HFFc6 (cell line): ENCODE measurements at regions not wholly inside any gene's neighbourhood (a gene's known extent, or its start where the extent isn't known, plus 50 kb on each side); places are given as distances from the start of the nearest gene placed in this dataset.

ENCODE experiments used
- DNase-seq: peaks from one replicate; pipeline ENCODE4 v3.0.0-alpha.2; 2018
- H3K27ac Mint-ChIP-seq: 2 replicates; pipeline ENCODE4 v1.8.0; 2020; ENCODE audit warnings: mild to moderate bottlenecking, mixed read lengths
- H3K27me3 Mint-ChIP-seq: 2 replicates; pipeline ENCODE4 v1.8.0; 2021; ENCODE audit warnings: mild to moderate bottlenecking, moderate library complexity, mixed read lengths; ENCODE audit not compliant: insufficient read depth
- H3K36me3 Mint-ChIP-seq: 2 replicates; pipeline ENCODE4 v1.8.0; 2021; ENCODE audit warnings: low read depth, mixed read lengths
- H3K4me1 Mint-ChIP-seq: 2 replicates; pipeline ENCODE4 v1.8.0; 2020; ENCODE audit warnings: low read depth, mixed read lengths
- H3K4me3 Mint-ChIP-seq: 2 replicates; pipeline ENCODE4 v1.8.0; 2020; ENCODE audit warnings: mild to moderate bottlenecking, moderate library complexity, mixed read lengths
- H3K9me3 Mint-ChIP-seq: 2 replicates; pipeline ENCODE4 v1.8.0; 2020; ENCODE audit warnings: mild to moderate bottlenecking, mixed read lengths
- TF ChIP-seq, protein P1 (sequence below): fragments of 200-600 bp; sonication (generic); IDR thresholded peaks from 2 replicates; pipeline ENCODE4 v1.5.0; 2021; ENCODE audit warnings: antibody characterized with exemption, mild to moderate bottlenecking

DNA sequence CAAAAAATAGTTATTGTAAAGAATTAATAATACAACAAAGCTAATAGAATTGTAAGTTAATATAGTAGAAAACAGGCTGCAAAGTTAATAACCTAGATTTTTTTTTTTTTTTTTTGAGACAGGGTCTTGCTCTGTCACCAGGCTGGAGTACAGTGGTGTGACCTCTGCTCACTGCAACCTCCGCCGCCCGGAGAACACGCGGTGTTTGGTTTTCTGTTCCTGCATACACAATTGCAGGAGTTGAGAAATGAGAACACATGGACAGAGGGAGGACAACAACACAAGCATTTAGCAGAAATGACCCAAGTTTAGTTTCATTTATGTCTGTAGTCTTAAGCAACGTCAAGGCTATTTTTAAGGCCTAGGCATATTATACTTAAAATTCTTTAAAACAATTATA lies 145.9 kb upstream of the PCDH10 start:
- DNase-seq: no peak
- Mint-ChIP-seq H3K9me3 (0 out of 2 replicates have a peak, but pooled peaks cover 4% of the 10 kb centered on the region), H3K27ac (no peak overlapping the region), H3K36me3 (no peaks in the 10 kb centered on the region), H3K27me3 (peaks cover 2% of the 10 kb centered on the region; the same call in 1 of the 2 replicates), H3K4me1 (no peaks in the 10 kb centered on the region), H3K4me3 (no peak overlapping the region)
- TF ChIP-seq, protein P1, sequence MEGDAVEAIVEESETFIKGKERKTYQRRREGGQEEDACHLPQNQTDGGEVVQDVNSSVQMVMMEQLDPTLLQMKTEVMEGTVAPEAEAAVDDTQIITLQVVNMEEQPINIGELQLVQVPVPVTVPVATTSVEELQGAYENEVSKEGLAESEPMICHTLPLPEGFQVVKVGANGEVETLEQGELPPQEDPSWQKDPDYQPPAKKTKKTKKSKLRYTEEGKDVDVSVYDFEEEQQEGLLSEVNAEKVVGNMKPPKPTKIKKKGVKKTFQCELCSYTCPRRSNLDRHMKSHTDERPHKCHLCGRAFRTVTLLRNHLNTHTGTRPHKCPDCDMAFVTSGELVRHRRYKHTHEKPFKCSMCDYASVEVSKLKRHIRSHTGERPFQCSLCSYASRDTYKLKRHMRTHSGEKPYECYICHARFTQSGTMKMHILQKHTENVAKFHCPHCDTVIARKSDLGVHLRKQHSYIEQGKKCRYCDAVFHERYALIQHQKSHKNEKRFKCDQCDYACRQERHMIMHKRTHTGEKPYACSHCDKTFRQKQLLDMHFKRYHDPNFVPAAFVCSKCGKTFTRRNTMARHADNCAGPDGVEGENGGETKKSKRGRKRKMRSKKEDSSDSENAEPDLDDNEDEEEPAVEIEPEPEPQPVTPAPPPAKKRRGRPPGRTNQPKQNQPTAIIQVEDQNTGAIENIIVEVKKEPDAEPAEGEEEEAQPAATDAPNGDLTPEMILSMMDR: no peak

DNA sequence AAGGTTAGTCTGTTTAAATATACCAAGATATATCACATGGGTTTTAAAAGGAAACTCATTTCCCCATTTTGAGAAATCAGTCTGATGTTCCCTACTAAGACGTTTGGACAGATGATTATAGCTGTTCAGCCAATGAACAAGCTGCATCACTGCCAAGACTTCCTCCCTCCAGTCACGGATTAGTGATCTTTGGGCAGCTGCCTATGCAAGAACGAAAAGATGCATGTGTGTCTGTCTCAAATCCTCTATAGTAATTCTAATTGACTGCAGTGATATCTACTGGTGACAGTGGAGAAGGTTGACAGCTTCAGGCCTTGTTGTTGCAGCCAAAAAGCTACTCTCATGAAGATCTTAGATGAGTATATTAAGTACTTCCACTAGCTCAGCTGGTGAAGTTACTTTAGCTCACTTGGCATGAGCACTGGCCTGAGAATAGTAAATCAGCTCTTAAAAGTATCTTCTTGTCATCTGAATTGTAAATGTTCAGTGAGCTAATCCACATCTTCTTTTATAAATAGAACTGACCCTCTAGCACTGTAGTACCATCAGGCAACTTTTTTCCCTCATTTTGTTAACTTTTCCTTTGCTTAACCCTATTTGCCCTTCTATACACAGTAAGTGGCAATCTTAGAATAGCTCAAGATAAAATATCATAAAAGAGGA lies 134.5 kb upstream of the PCDH10 start:
- Mint-ChIP-seq H3K4me1 (no peaks in the 10 kb centered on the region), H3K36me3 (no peaks in the 10 kb centered on the region), H3K27me3 (no peaks in the 10 kb centered on the region), H3K9me3 (peaks cover 12% of the 10 kb centered on the region), H3K4me3 (no peak overlapping the region), H3K27ac (no peak overlapping the region)
- no peak for DNase-seq
- TF ChIP-seq, protein P1: no peak

DNA sequence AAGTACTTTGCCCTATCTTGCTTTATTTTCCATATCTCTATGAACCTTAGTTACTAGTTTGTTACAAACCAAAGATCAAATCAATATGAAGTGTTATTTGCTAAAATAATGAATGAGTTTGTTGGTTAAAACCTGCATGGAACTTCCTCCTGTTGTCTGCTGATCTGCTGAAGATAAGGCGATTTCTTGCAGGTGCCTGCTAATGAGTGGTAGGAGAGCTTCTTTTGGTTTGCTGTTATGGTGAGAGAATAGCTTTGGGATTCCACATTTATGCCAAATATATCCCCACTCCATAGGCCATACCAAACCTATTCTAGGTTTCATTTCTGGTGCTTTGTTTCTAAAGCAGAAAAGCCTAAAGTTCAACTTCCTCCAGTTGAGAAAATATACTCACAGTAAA lies 103.8 kb upstream of the PCDH10 start:
- H3K27ac Mint-ChIP-seq: no peak overlapping the region
- H3K4me3 Mint-ChIP-seq: no peak overlapping the region
- H3K36me3 Mint-ChIP-seq: no peaks in the 10 kb centered on the region
- H3K4me1 Mint-ChIP-seq: no peaks in the 10 kb centered on the region
- peaks cover 22% of the 10 kb centered on the region for H3K9me3 Mint-ChIP-seq
- DNase-seq: no peak
- no peaks in the 10 kb centered on the region for H3K27me3 Mint-ChIP-seq
- TF ChIP-seq, protein P1: no peak

DNA sequence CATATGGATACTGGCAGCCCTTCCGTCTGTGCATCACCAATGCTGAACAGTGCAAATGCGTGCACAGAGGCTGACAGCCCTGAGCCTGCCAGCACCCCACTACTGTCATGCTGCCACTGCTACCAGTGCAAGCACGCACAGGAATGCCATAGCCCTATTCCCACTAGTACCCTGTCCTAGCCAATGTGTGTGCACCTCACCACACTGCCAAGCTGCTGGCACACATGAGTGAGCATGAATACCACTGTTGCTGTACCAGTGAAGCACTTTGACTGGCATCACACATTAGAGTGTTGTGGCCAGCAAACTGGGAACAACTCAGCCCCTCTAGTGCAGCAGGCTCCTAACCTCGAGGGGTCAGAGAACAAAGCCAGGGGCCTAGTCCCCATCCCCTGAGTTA lies 102.9 kb upstream of the PCDH10 start:
- no peaks in the 10 kb centered on the region for H3K4me1 Mint-ChIP-seq
- H3K27ac Mint-ChIP-seq: no peak overlapping the region
- TF ChIP-seq, protein P1: no peak
- H3K4me3 Mint-ChIP-seq: no peak overlapping the region
- no peaks in the 10 kb centered on the region for H3K27me3 Mint-ChIP-seq
- H3K9me3 Mint-ChIP-seq: peaks cover 22% of the 10 kb centered on the region
- no peak for DNase-seq
- H3K36me3 Mint-ChIP-seq: no peaks in the 10 kb centered on the region

DNA sequence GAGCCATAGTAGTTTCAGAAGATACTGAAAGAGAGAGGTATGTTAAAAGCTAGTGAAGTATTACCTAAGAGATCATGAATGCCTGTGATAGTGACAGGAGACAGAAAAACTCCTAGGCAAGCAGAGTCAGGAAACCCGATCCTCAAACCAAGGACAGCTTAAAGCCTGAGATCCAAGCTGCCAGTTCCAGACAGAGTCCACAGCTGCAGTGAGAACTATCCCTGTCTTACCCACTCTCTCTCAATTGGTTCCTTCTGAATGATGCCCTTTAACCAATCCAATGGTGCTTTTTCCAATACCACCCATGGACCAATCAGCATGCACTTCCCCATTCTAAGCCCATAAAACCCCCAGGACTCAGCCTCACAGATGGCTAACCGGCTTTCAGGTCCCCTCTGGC lies 90.4 kb upstream of the PCDH10 start:
- Mint-ChIP-seq H3K27me3 (no peaks in the 10 kb centered on the region), H3K27ac (no peak overlapping the region), H3K4me1 (peaks cover 5% of the 10 kb centered on the region; the same call in 1 of the 2 replicates), H3K9me3 (no peaks in the 10 kb centered on the region; the same call in 1 of the 2 replicates), H3K36me3 (no peaks in the 10 kb centered on the region), H3K4me3 (no peak overlapping the region)
- TF ChIP-seq, protein P1: no peak
- no peak for DNase-seq
